ENCODE measurements at regions not wholly inside any gene's neighbourhood (a gene's known extent, or its start where the extent isn't known, plus 50 kb on each side); places are given as distances from the start of the nearest gene placed in this dataset.

DNA sequence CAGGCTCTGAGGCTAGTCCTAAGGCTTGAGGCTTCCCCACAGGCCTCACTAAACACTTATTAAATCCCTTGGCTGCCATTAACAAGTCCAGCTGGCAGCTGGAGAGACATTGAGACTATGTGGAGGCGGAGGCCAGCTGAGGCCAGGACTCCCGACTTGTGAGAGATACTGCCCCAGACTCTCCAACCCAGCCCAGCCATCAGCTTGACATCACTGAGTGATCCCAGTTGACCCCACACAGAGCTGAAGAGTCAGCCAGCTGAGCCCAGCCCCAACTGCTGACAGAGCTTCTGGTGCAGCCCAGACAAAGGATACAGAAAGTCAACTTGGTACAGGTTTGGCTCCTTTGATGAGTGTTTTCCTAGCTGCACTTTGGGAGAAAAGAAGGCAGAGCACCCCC lies 343.1 kb downstream of the C16orf95 start:
- intact Hi-C loops (cut with micrococcal nuclease), result no loop called here
- ChIA-PET POLR2A (ENCODE audit: partially characterized antibody) (no interaction called here), CTCF (ENCODE audit: partially characterized antibody) (no interaction called here)

DNA sequence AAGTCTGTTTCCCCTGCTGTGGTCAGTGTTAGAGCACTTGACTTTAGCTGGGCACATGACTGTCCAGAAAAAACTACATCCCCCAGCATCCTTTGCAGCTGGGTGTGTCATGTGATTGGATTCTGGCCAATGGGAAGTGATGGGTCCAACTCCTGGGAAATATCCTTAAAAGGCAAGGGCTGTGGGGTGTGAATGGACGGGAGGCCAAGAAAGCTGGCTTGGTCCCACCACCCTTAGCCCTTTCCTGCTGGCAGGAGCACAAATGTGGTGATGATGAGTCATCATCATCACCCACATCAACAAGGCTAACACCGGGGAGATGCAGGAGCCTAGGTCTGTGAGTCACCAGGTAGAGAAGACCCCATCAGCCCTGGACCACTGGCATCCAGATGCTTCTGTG lies 341.7 kb downstream of the C16orf95 start:
- H3K27me3 ChIP-seq (ENCODE audit: insufficient read depth, low read length), result no peaks in the 10 kb centered on the region
- H3K36me3 ChIP-seq (ENCODE audit: insufficient read depth, low read length), result no peaks in the 10 kb centered on the region
- H3K4me1 Mint-ChIP-seq, result no peaks in the 10 kb centered on the region
- H3K4me3 ChIP-seq (ENCODE audit: low read length in 2 of 2), result no peak overlapping the region
- no peak overlapping the region for H3K4me3 Mint-ChIP-seq
- peaks cover 0 to 4% (median 0%) of the 10 kb centered on the region in 8 donors for H3K9me3 Mint-ChIP-seq
- no peak for DNase-seq
- intact Hi-C loops (cut with micrococcal nuclease), result no loop called here
- H3K27me3 Mint-ChIP-seq, result peaks cover 3 to 9% of the 10 kb centered on the region in 2 donors
- no peak overlapping the region for H3K27ac Mint-ChIP-seq
- H3K9me3 ChIP-seq (ENCODE audit: control insufficient read depth in 1 of 2, low read length in 2 of 2), result no peaks in the 10 kb centered on the region
- ChIA-PET CTCF (ENCODE audit: partially characterized antibody) (no interaction called here), POLR2A (ENCODE audit: partially characterized antibody) (no interaction called here)
- H3K27ac ChIP-seq (ENCODE audit: low read depth, low read length), result no peak overlapping the region
- H3K4me1 ChIP-seq (ENCODE audit: insufficient read depth, low read length), result no peaks in the 10 kb centered on the region
- H3K36me3 Mint-ChIP-seq, result no peaks in the 10 kb centered on the region

More for the DNA sequence above, 343.1 kb downstream of the C16orf95 start:
- no peak overlapping the region for H3K4me3 Mint-ChIP-seq
- Histone ChIP-seq H3K27ac (ENCODE audit: low read depth, low read length) (no peak overlapping the region), H3K36me3 (ENCODE audit: insufficient read depth, low read length) (no peaks in the 10 kb centered on the region), H3K9me3 (ENCODE audit: control insufficient read depth in 1 of 2, low read length in 2 of 2) (no peaks in the 10 kb centered on the region), H3K4me3 (ENCODE audit: low read length in 2 of 2) (no peak overlapping the region), H3K4me1 (ENCODE audit: insufficient read depth, low read length) (no peaks in the 10 kb centered on the region), H3K27me3 (ENCODE audit: insufficient read depth, low read length) (no peaks in the 10 kb centered on the region)
- H3K9me3 Mint-ChIP-seq, result peaks cover 0 to 4% (median 0%) of the 10 kb centered on the region in 8 donors
- H3K27me3 Mint-ChIP-seq, result peaks cover 4% of the 10 kb centered on the region in 2 donors
- DNase-seq, result no peak
- no peaks in the 10 kb centered on the region for H3K4me1 Mint-ChIP-seq
- peak overlapping the region in 1 of 7 donors; percentile 37 for H3K27ac Mint-ChIP-seq
- no peaks in the 10 kb centered on the region for H3K36me3 Mint-ChIP-seq

DNA sequence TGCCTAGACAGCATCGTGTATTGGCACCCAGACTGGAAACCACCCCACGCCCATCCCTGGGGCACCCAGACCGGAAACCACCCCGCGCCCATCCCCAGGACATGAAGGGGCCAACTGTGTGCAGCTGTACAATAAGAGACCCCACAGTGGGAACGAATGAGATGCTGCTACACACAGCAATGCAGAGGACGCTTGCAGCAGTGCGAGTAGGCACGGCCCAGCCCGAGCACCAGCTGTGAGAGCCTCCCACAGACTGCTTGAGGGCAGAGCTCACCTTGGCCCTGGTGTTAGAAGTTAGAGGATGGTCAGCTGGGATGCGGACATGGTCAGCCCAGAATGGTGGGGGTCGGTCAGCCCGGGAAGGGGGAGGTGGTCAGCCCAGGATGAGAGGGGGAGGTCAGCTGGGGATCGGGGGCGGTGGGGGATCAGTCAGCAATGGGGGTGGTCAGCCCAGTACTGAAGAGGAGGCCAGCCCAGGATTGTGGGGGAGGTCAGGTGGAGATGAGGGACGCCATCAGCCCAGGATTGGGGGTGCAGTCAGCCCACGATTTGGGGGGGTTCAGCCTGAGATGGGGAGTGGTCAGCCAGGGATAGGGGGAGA lies 340.0 kb downstream of the C16orf95 start:
- Histone ChIP-seq H3K9me3 (ENCODE audit: control insufficient read depth in 1 of 2, low read length in 2 of 2) (no peaks in the 10 kb centered on the region), H3K27me3 (ENCODE audit: insufficient read depth, low read length) (no peaks in the 10 kb centered on the region), H3K27ac (ENCODE audit: low read depth, low read length) (no peak overlapping the region), H3K36me3 (ENCODE audit: insufficient read depth, low read length) (no peaks in the 10 kb centered on the region), H3K4me1 (ENCODE audit: insufficient read depth, low read length) (no peaks in the 10 kb centered on the region), H3K4me3 (ENCODE audit: low read length in 2 of 2) (no peak overlapping the region)
- POLR2A ChIA-PET (ENCODE audit: partially characterized antibody), result no interaction called here
- Mint-ChIP-seq H3K4me1 (no peaks in the 10 kb centered on the region), H3K9me3 (peaks cover 0 to 2% (median 0%) of the 10 kb centered on the region in 8 donors), H3K4me3 (no peak overlapping the region), H3K36me3 (no peaks in the 10 kb centered on the region), H3K27me3 (peaks cover 0 to 9% of the 10 kb centered on the region in 2 donors), H3K27ac (no peak overlapping the region)
- CTCF ChIA-PET (ENCODE audit: partially characterized antibody), result no interaction called here
- intact Hi-C loops (cut with micrococcal nuclease), result no loop called here
- DNase-seq, result no peak

DNA sequence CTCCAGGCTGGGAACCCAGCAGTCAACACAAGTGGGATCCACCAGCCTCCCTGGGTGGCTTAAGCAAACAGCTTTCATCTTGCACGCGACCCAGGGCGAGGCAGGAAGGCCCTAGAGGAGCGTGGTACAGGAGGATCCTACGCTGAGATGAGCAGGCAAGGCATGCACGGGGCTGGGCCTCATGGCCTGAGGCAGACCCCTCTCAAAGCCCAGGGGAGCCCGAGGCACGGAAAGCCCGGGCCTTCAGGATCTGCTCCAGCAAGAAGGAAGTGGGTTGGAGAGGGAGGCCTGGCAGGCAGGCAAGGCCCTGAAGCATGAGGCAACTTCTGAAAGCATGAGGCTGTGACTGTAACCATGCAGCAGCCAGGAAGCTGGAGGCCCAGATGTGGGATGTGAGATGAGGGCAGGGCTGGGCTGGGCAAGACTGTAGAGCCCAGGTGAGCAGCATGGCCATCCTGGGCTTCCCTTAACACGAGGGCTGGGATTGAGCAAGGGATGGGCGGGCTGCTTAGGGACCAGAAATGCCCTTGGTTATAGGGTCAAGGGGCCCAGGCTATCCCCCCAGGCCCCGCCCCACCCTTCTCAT lies 338.7 kb downstream of the C16orf95 start:
- no peaks in the 10 kb centered on the region for H3K36me3 ChIP-seq (ENCODE audit: insufficient read depth, low read length)
- Mint-ChIP-seq H3K27ac (no peak overlapping the region), H3K27me3 (peaks cover 0 to 9% of the 10 kb centered on the region in 2 donors), H3K9me3 (peaks cover 0 to 2% (median 0%) of the 10 kb centered on the region in 8 donors), H3K4me1 (no peaks in the 10 kb centered on the region), H3K4me3 (no peak overlapping the region), H3K36me3 (no peaks in the 10 kb centered on the region)
- DNase-seq, result no peak
- H3K27ac ChIP-seq (ENCODE audit: low read depth, low read length), result no peak overlapping the region
- POLR2A ChIA-PET (ENCODE audit: partially characterized antibody), result no interaction called here
- no peaks in the 10 kb centered on the region for H3K9me3 ChIP-seq (ENCODE audit: control insufficient read depth in 1 of 2, low read length in 2 of 2)
- no peaks in the 10 kb centered on the region for H3K4me1 ChIP-seq (ENCODE audit: insufficient read depth, low read length)
- CTCF ChIA-PET (ENCODE audit: partially characterized antibody), result no interaction called here
- intact Hi-C loops (cut with micrococcal nuclease), result no loop called here
- H3K27me3 ChIP-seq (ENCODE audit: insufficient read depth, low read length), result no peaks in the 10 kb centered on the region
- H3K4me3 ChIP-seq (ENCODE audit: low read length in 2 of 2), result no peak overlapping the region

DNA sequence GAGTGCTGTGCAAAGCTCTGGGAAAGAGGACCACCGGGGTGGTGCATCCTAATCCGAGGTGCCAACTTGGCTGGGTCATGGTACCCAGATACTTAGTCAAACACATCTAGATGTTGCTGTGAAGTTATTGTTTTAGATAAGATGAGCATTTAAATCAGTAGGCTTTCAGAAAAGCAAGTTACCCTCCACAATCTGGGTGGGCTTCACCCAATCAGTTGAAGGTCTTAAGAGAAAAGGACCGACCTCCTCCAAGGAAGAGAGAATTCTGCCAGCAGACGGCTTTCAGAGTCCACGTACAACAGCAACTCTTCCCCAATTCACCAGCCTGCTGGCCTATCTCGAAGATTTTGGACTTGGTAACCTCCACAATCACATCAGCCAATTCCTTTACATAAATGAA lies 338.1 kb downstream of the C16orf95 start:
- no peaks in the 10 kb centered on the region for H3K36me3 Mint-ChIP-seq
- no peak overlapping the region for H3K4me3 Mint-ChIP-seq
- H3K27me3 Mint-ChIP-seq, result peaks cover 0 to 9% of the 10 kb centered on the region in 2 donors
- DNase-seq, result no peak
- H3K4me1 Mint-ChIP-seq, result no peaks in the 10 kb centered on the region
- no peak overlapping the region for H3K27ac ChIP-seq (ENCODE audit: low read depth, low read length)
- H3K9me3 Mint-ChIP-seq, result peaks cover 0 to 2% (median 0%) of the 10 kb centered on the region in 8 donors
- ChIA-PET CTCF (ENCODE audit: partially characterized antibody) (no interaction called here), POLR2A (ENCODE audit: partially characterized antibody) (no interaction called here)
- no peak overlapping the region for H3K4me3 ChIP-seq (ENCODE audit: low read length in 2 of 2)
- no peaks in the 10 kb centered on the region for H3K36me3 ChIP-seq (ENCODE audit: insufficient read depth, low read length)
- H3K27ac Mint-ChIP-seq, result no peak overlapping the region
- no peaks in the 10 kb centered on the region for H3K27me3 ChIP-seq (ENCODE audit: insufficient read depth, low read length)
- intact Hi-C loops (cut with micrococcal nuclease), result no loop called here
- H3K9me3 ChIP-seq (ENCODE audit: control insufficient read depth in 1 of 2, low read length in 2 of 2), result no peaks in the 10 kb centered on the region
- H3K4me1 ChIP-seq (ENCODE audit: insufficient read depth, low read length), result no peaks in the 10 kb centered on the region

DNA sequence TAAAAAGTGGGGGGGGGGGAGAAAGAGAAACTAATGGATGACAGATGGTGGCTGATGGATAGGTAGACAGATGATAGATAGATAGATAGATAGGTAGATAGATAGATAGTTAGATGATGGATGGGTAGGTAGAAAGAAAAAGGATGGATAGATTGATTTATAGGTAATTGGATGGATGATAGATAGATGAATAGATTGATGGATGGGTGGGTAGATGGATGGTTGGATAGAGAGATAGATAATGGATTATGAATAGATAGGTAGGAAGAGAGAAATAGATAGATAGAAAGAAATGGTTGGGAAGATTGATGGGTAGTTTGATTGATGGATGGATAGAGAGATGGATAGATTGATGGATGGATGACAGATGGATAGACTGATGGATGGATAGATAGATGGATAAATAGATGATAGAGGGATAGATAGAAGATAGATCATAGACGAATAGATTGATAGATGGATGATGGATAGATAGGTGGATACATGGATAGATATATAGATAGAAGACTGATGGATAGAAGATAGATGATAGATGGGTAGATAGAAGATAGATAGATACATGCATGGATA lies 337.1 kb downstream of the C16orf95 start:
- Mint-ChIP-seq H3K27me3 (peaks cover 0 to 9% of the 10 kb centered on the region in 2 donors), H3K27ac (peak overlapping the region in 1 of 7 donors; percentile 11), H3K9me3 (peaks cover 0 to 2% (median 0%) of the 10 kb centered on the region in 8 donors), H3K4me3 (no peak overlapping the region), H3K36me3 (no peaks in the 10 kb centered on the region), H3K4me1 (no peaks in the 10 kb centered on the region)
- intact Hi-C loops (cut with micrococcal nuclease), result no loop called here
- H3K27me3 ChIP-seq (ENCODE audit: insufficient read depth, low read length), result no peaks in the 10 kb centered on the region
- DNase-seq, result no peak
- no peak overlapping the region for H3K27ac ChIP-seq (ENCODE audit: low read depth, low read length)
- no peaks in the 10 kb centered on the region for H3K9me3 ChIP-seq (ENCODE audit: control insufficient read depth in 1 of 2, low read length in 2 of 2)
- POLR2A ChIA-PET (ENCODE audit: partially characterized antibody), result no interaction called here
- no peaks in the 10 kb centered on the region for H3K36me3 ChIP-seq (ENCODE audit: insufficient read depth, low read length)
- CTCF ChIA-PET (ENCODE audit: partially characterized antibody), result no interaction called here
- no peaks in the 10 kb centered on the region for H3K4me1 ChIP-seq (ENCODE audit: insufficient read depth, low read length)
- H3K4me3 ChIP-seq (ENCODE audit: low read length in 2 of 2), result no peak overlapping the region

DNA sequence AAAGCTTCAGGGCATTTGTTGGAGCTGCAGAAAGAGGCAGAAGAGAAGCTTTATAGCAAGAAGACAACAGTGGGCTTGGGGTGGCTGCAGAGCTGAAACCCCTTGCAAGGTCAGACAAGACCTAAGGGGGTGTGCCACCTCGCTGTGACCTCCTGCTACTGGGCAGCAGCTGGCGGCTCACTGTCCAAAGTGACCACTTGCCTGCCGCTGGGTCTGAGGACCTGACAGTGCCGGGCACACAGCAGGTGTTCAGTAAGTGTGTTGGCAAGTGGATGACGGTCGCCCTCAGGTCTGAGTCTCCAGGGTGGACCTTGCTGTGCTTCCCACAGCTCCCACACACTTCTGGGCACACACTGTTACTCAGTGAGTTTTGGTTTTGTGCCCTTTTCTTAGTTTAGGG lies 336.5 kb downstream of the C16orf95 start:
- H3K4me1 ChIP-seq (ENCODE audit: insufficient read depth, low read length), result no peaks in the 10 kb centered on the region
- no peak overlapping the region for H3K27ac ChIP-seq (ENCODE audit: low read depth, low read length)
- no peak overlapping the region for H3K4me3 Mint-ChIP-seq
- intact Hi-C loops (cut with micrococcal nuclease), result no loop called here
- H3K36me3 ChIP-seq (ENCODE audit: insufficient read depth, low read length), result no peaks in the 10 kb centered on the region
- H3K27me3 ChIP-seq (ENCODE audit: insufficient read depth, low read length), result no peaks in the 10 kb centered on the region
- CTCF ChIA-PET (ENCODE audit: partially characterized antibody), result no interaction called here
- H3K9me3 ChIP-seq (ENCODE audit: control insufficient read depth in 1 of 2, low read length in 2 of 2), result no peaks in the 10 kb centered on the region
- peak overlapping the region in 1 of 7 donors; percentile 11 for H3K27ac Mint-ChIP-seq
- H3K36me3 Mint-ChIP-seq, result no peaks in the 10 kb centered on the region
- no peak for DNase-seq
- H3K27me3 Mint-ChIP-seq, result peaks cover 0 to 9% of the 10 kb centered on the region in 2 donors
- H3K9me3 Mint-ChIP-seq, result peaks cover 0 to 2% (median 0%) of the 10 kb centered on the region in 8 donors
- H3K4me3 ChIP-seq (ENCODE audit: low read length in 2 of 2), result no peak overlapping the region
- H3K4me1 Mint-ChIP-seq, result no peaks in the 10 kb centered on the region
- POLR2A ChIA-PET (ENCODE audit: partially characterized antibody), result no interaction called here

Measured in CD4-positive, alpha-beta memory T cell (primary cell).